ENCODE measurements at regions not wholly inside any gene's neighbourhood (a gene's known extent, or its start where the extent isn't known, plus 50 kb on each side); places are given as distances from the start of the nearest gene placed in this dataset.

GRCh38 chr20:57811374-57812020 is 101.7 kb upstream of the PMEPA1 start:
- H3K4me1 ChIP-seq: no peaks in the 10 kb centered on the region
- H3K27me3 ChIP-seq: no peaks in the 10 kb centered on the region
- WGBS, 2 donors: 32 to 34% methylated on average over 9 of the region's 9 CpGs
- TF ChIP-seq EP300 (IDR thresholded peaks at IDR 0.05): no peak
- TF ChIP-seq CTCF (IDR thresholded peaks at IDR 0.05): no peak
- no peak for TF ChIP-seq POLR2A (IDR thresholded peaks at IDR 0.05)
- H3K4me3 ChIP-seq: no peak overlapping the region
- no peak for DNase-seq (ENCODE audit: low spot score in 2 of 2)
- H3K27ac ChIP-seq: no peak overlapping the region
- no peaks in the 10 kb centered on the region for H3K36me3 ChIP-seq
- H3K9me3 ChIP-seq: no peaks in the 10 kb centered on the region

- no peaks in the 10 kb centered on the region for H3K36me3 ChIP-seq
- no peak for TF ChIP-seq POLR2A (IDR thresholded peaks at IDR 0.05)
- TF ChIP-seq CTCF (IDR thresholded peaks at IDR 0.05): no peak
- TF ChIP-seq EP300 (IDR thresholded peaks at IDR 0.05): no peak
- H3K27ac ChIP-seq: no peak overlapping the region
- WGBS, 2 donors: 84 to 89% methylated on average over 18 to 23 of the region's 26 CpGs
- H3K9me3 ChIP-seq: no peaks in the 10 kb centered on the region
- no peak overlapping the region for H3K4me3 ChIP-seq
- H3K27me3 ChIP-seq: no peaks in the 10 kb centered on the region
- H3K4me1 ChIP-seq: no peaks in the 10 kb centered on the region
- no peak for DNase-seq (ENCODE audit: low spot score in 2 of 2)
Measured at GRCh38 chr20:57810511-57811373, 100.9 kb upstream of the PMEPA1 start.

- H3K36me3 ChIP-seq: no peaks in the 10 kb centered on the region
- H3K9me3 ChIP-seq: no peaks in the 10 kb centered on the region
- no peaks in the 10 kb centered on the region for H3K4me1 ChIP-seq
- H3K27ac ChIP-seq: no peak overlapping the region
- H3K4me3 ChIP-seq: no peak overlapping the region
- TF ChIP-seq POLR2A (IDR thresholded peaks at IDR 0.05): no peak
- 75% methylated on average over 14 of the region's 14 CpGs for WGBS, 2 donors
- no peak for DNase-seq (ENCODE audit: low spot score in 2 of 2)
- no peaks in the 10 kb centered on the region for H3K27me3 ChIP-seq
Measured at GRCh38 chr20:57809661-57810172, 99.9 kb upstream of the PMEPA1 start.

- Histone ChIP-seq H3K9me3 (no peaks in the 10 kb centered on the region), H3K4me3 (no peak overlapping the region), H3K4me1 (no peaks in the 10 kb centered on the region), H3K27me3 (no peaks in the 10 kb centered on the region), H3K36me3 (no peaks in the 10 kb centered on the region), H3K27ac (no peak overlapping the region)
- no peak for DNase-seq (ENCODE audit: low spot score in 2 of 2)
- 94 to 97% methylated on average over 5 of the region's 5 CpGs for WGBS, 2 donors
- TF ChIP-seq POLR2A (IDR thresholded peaks at IDR 0.05) (no peak), EP300 (IDR thresholded peaks at IDR 0.05) (no peak), CTCF (IDR thresholded peaks at IDR 0.05) (no peak)
Measured at GRCh38 chr20:57809149-57809548, 99.3 kb upstream of the PMEPA1 start.

GRCh38 chr20:57808264-57809070 is 98.7 kb upstream of the PMEPA1 start:
- H3K4me3 ChIP-seq: no peak overlapping the region
- no peak for TF ChIP-seq POLR2A (IDR thresholded peaks at IDR 0.05)
- no peak for TF ChIP-seq EP300 (IDR thresholded peaks at IDR 0.05)
- no peak for TF ChIP-seq CTCF (IDR thresholded peaks at IDR 0.05)
- no peaks in the 10 kb centered on the region for H3K27me3 ChIP-seq
- no peak overlapping the region for H3K27ac ChIP-seq
- H3K4me1 ChIP-seq: no peaks in the 10 kb centered on the region
- H3K36me3 ChIP-seq: no peaks in the 10 kb centered on the region
- H3K9me3 ChIP-seq: no peaks in the 10 kb centered on the region
- WGBS, 2 donors: 83% methylated on average over 9 of the region's 9 CpGs
- DNase-seq (ENCODE audit: low spot score in 2 of 2): no peak

Data from tibial nerve (tissue), 4 donors.